Epidermal melanocyte (primary cell): ENCODE measurements at regions not wholly inside any gene's neighbourhood (a gene's known extent, or its start where the extent isn't known, plus 50 kb on each side); places are given as distances from the start of the nearest gene placed in this dataset.

Experiments
- DNase-seq: peaks from one replicate; pipeline ENCODE4 v3.0.0; 2011; ENCODE audit warnings: low spot score; ENCODE audit not compliant: insufficient read length

- no peak for DNase-seq
Observed at GRCh38 chr3:194961571-194961970, 275.9 kb downstream of the FAM43A start.

GRCh38 chr3:194962056-194962455 lies 276.4 kb downstream of the FAM43A start:
- no peak for DNase-seq

DNA sequence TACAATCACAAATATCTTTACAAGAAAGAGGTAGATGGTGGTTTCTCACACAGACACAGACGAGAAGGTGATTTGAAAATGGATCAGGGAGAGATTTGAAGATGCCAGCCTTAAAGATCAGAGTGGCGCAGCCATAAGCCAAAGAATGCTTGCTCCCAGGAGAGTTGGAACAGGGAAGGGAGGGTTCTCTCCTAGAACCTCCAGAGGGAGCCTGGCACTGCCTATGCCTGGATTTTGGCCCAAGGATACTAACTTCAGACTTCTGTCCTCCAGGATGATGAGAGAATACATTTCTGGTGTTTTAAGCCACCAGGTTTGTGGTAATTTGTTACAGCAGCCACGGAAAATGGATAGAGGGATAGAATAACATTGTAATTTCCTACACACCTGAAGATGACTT lies 279.1 kb downstream of the FAM43A start:
- no peak for DNase-seq

GRCh38 chr3:194967151-194968117 lies 281.8 kb downstream of the FAM43A start:
- DNase-seq, result no peak

- DNase-seq, result no peak
Observed at GRCh38 chr3:194970066-194970465, 284.4 kb downstream of the FAM43A start.

- no peak for DNase-seq
Observed at GRCh38 chr3:194971009-194971408, 285.3 kb downstream of the FAM43A start.

GRCh38 chr3:194971965-194972364 lies 286.3 kb downstream of the FAM43A start:
- DNase-seq, result no peak

DNA sequence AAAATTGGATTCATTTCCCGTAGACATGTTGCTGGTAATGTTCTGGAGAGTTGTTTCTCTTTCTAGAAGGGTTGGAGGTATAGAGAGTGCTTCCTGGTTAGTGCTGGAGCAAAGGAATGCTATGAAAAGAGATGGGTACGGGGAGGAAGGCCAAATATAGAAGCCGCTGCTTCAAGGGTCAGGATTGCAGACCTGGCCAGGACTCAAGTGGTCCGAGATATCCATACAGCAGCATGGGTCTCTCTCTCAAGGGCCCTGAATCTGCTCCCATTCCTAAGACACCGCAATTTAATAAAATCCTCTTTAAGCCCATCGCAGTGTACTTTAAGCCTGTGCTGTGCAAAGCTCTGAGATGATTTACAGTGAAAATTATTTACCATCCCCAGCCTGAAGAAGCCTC lies 287.0 kb downstream of the FAM43A start:
- no peak for DNase-seq

DNA sequence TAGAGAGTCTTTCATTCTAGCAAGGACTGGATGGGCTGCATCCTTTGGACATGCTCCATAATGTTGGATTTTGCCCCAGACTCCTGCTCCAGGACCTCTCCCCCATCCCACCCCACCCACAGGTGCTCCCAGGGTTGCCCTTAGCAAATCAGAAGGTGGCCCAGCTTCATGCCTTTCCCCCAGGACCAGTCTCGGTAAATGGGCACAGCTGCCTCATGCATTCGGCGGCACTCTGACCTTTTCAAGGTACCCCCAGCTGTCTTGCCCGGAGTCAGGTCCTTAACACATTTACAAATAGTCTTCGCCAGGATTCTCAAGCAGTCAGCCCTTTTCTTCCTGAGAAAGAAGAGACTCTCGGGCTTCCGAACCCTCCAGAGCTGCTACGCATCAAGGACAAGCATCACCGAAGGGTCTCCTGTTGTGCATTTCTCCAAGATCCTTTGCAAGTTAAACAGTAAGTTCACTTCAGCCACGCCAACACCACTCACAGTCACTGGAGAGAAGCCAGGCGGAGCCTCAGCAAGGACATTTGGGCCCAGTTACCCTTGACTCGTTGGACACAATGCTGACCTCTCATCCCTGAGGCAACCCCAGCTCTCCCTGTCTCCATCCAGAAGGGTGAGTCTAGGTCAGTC lies 287.8 kb downstream of the FAM43A start:
- no peak for DNase-seq

GRCh38 chr3:194974468-194975135 lies 288.9 kb downstream of the FAM43A start:
- DNase-seq, result no peak

- no peak for DNase-seq
Observed at GRCh38 chr3:194976049-194976451, 290.4 kb downstream of the FAM43A start.

GRCh38 chr3:194976874-194977273 lies 291.2 kb downstream of the FAM43A start:
- no peak for DNase-seq

GRCh38 chr3:194977356-194977755 lies 291.7 kb downstream of the FAM43A start:
- no peak for DNase-seq

DNA sequence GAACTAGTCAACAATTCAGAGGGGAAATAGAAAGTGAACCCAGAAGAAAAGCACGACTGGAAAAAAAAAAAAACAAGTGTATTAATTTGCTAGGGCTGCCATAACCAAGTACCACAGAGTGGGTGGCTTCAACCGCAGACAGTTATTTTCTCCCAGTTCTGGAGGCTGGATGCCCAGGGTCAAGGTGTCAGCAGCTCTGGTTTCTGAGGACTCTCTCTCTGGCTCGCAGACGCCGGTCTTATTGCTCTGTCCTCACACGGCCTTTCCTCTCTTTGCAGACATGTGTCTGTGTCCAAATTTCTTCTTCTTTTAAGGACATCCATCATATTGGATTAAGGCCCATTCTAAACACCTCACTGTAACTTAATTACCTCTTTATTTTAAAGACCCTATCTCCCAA lies 291.8 kb downstream of the XXYLT1 start:
- no peak for DNase-seq

DNA sequence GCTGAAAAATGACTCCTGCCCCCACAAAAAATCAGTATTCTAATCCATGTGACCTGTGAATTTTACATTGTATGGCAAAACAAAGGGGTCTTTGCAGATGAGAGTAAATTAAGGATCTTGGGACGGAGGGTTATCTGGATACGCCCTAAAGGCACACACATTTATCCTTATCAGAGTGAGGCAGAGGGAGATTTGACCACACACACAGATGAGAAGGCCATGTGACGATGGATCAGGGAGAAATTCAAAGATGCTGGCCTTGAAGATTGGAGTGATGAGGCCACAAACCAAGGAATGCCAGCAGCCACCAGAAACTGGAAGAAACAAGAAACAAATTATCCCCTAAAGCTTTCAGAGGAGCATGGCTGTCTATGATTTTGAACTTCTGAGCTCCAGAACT lies 288.5 kb downstream of the XXYLT1 start:
- no peak for DNase-seq

DNA sequence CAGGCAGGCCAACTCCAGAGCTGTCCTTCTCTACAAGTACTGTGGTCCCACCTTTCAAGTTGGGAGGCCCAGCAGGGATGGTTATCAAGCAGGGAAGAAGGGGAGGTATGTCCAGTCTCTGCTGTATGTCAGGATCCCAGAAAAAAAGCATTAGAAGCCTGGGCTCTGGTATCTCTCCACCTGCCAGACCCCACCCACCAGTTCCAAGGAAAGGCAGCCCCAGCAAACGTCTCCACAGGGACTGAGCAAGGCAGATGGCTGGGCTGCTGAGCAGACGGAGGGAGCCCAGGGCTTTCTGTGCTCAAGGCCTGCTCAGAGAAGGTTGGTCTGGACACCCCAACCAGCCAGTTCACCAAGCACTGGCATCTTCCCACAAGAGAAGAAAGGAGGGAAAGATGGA lies 287.8 kb downstream of the XXYLT1 start:
- no peak for DNase-seq

GRCh38 chr3:194983620-194984019 lies 287.3 kb downstream of the XXYLT1 start:
- DNase-seq, result no peak

DNA sequence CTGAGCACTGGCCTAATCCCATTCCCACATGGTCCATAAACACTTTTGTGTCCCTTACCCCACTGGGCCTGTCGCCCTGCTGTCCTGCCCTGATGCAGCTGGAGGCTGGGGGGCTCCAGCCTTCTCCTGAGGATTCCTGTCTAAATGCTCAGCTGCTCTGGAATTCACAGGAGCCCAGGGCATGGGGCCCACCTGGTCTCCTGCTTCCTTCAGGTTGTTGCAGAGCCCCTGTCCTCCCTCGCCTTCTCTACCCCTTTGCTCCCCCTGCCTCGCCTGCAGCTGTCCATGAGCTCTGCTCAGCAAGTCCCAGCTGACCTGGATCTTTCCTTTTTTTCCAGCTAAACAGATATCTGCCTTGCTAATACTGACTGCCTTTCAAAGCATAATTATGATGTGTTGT lies 286.9 kb downstream of the XXYLT1 start:
- no peak for DNase-seq

DNA sequence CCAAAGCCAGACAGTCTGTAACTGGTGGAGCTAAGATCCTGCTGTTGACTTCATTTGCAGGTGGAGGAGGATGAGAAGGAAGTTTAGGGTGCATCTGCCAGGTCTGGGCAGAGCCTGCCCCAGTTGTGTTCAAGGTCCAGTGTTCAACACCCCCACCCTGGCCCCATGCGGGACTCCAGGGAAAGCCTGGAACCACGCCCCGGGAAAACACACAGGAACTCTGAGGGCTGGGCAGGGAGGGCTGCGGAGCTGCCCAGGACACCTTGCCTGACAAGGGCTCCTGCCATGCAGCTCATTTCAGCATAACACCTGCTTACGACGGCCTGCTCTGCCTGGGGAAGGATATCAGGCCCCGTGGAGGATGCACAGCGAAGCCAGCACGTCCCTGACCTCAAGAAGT lies 286.3 kb downstream of the XXYLT1 start:
- no peak for DNase-seq

DNA sequence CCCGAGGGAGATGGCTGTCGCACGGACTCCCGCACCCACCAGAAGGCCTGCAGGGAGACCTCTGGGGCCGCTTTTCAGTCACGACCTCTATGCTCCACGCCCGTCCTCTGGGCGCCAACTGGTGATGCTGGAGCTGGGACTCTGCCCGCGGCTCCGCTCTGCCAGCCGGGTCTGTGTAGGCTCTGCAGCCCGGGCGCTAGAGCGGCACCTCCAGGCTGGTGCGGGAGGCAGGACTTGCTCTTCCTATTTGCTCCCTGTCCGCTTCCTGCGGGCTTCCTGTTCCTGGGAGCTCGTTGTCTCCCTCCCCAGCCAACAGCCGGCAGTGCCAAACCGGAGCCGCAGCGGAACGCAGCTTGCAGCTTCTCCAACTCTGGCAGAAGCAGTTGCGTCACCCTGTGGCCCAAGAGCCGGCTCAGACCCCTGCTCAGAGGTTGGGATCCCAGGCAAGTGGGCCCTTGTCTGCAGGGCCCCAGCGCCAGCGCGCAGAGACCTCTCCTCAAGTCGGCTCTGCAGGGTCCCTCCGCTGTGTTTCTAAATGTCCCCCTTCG lies 285.9 kb downstream of the XXYLT1 start:
- DNase-seq, result peak; percentile 44

DNA sequence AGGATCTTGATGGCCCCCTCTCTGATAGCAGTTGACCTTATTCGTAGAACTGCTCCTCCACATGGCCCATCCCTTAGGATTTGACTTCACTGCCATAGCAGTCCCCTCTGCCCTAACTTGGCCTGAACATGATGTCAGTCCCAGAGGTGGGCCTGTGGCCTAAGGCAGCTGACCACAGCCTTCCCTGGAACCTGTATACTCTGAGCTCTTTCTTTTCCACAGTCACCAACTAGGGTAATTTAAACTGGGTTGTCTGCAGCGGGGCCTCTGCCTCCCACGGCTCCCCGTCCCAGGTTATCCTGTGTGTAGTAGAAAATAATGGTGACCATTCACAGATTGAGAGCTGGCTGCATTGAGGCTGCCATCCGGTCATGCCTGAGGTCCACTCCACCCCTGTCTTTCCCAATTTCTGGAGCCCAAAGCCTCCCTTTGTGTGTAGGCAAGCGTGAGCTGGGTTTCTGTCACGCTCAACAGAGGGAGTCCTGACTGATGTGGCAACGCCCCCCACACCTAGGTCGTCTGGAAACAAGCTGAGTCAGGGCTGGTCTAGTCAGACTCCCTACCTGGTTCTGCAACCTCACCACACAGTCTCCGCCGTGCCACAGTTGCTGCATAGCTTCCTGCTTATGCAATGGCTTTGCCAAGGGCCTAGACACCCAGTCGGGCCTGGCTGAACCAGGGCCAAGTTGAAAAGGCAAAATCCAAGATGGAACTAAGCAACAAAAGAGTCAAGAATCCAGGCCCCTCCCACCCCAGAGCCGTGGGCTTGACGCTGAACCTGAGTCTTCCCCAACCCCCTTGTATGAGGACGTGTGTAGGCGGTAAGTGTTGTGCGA lies 284.5 kb downstream of the XXYLT1 start:
- DNase-seq, result no peak
